ENCODE measurements at regions not wholly inside any gene's neighbourhood (a gene's known extent, or its start where the extent isn't known, plus 50 kb on each side); places are given as distances from the start of the nearest gene placed in this dataset.

GRCh38 chr1:208895820-208896219 lies 651.6 kb upstream of the PLXNA2 start:
- H3K27ac ChIP-seq, result no peak overlapping the region
- H3K4me1 ChIP-seq, result no peaks in the 10 kb centered on the region
- H3K36me3 ChIP-seq, result no peaks in the 10 kb centered on the region
- H3K27me3 ChIP-seq, result no peaks in the 10 kb centered on the region
- H3K9me3 ChIP-seq, result no peaks in the 10 kb centered on the region
- no peak for DNase-seq (ENCODE audit: extremely low spot score in 2 of 2)
- no peak overlapping the region for H3K4me3 ChIP-seq
- TF ChIP-seq POLR2AphosphoS5 (IDR thresholded peaks at IDR 0.05; ENCODE audit: insufficient read depth in 1 of 2, low read depth in 1 of 2), result no peak
- no peak for TF ChIP-seq CTCF (IDR thresholded peaks at IDR 0.05)
- TF ChIP-seq POLR2A (IDR thresholded peaks at IDR 0.05), result no peak
- intact Hi-C loops (cut with DNase I), result no loop called here

DNA sequence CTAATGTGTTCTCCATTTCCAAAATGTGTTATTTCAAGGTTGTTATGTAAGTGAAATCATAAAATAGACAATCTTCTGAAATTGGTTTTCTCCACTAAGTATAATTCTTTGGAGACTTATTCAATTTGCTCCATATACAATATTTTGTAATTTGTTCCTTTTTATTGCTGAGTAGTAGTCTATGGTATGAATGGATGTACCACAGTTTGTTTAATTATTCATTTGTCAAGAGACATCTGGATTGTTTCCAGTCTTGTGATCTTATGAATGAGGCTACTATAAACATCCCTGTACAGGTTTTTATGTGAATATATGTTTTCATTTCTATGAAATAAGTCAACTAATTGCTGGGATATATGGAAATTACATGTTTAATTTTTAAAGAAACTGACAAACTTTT lies 652.6 kb upstream of the PLXNA2 start:
- Histone ChIP-seq H3K4me1 (no peaks in the 10 kb centered on the region), H3K9me3 (no peaks in the 10 kb centered on the region), H3K36me3 (no peaks in the 10 kb centered on the region), H3K4me3 (no peak overlapping the region), H3K27me3 (no peaks in the 10 kb centered on the region), H3K27ac (no peak overlapping the region)
- DNase-seq (ENCODE audit: extremely low spot score in 2 of 2), result no peak
- intact Hi-C loops (cut with DNase I), result no loop called here
- TF ChIP-seq CTCF (IDR thresholded peaks at IDR 0.05) (no peak), POLR2A (IDR thresholded peaks at IDR 0.05) (no peak), POLR2AphosphoS5 (IDR thresholded peaks at IDR 0.05; ENCODE audit: insufficient read depth in 1 of 2, low read depth in 1 of 2) (no peak)

- no peak for DNase-seq (ENCODE audit: extremely low spot score in 2 of 2)
- H3K4me1 ChIP-seq, result no peaks in the 10 kb centered on the region
- no peaks in the 10 kb centered on the region for H3K36me3 ChIP-seq
- no peaks in the 10 kb centered on the region for H3K27me3 ChIP-seq
- no peaks in the 10 kb centered on the region for H3K9me3 ChIP-seq
- no peak overlapping the region for H3K4me3 ChIP-seq
- TF ChIP-seq POLR2A (IDR thresholded peaks at IDR 0.05) (no peak), CTCF (IDR thresholded peaks at IDR 0.05) (no peak), POLR2AphosphoS5 (IDR thresholded peaks at IDR 0.05; ENCODE audit: insufficient read depth in 1 of 2, low read depth in 1 of 2) (no peak)
- intact Hi-C loops (cut with DNase I), result no loop called here
- no peak overlapping the region for H3K27ac ChIP-seq
Measured at GRCh38 chr1:208899438-208899837, 655.3 kb upstream of the PLXNA2 start.

DNA sequence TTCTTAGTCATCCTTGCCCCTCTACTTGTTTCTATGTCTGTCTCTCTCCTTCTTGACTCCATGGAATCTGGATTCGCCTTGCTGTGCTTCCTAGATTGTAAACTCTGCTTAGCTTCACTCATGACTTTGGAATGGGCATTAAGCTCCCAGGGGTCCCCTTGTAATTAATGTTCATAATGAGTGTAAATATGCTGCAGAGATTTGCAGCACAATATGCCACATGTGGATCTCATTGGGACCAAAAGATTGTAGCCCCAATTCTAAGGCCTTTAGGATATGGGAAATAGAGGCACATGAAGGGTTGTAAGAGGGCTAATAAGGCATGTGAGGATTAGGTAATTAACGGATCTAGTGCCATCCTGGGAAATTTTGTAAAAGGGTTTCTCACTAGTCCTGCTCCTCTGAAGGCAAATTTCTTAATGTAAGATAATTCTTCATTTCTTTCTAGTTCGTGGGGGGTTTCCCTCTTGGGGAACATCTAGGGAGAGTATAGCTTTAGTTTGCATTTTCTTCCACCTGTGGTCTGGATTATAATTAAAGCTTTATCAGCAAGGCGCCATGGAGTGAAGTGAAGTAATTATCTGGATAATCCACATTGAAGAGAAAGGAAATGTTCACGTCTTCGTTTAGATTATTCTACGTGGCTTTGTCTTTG lies 659.2 kb upstream of the PLXNA2 start:
- no peaks in the 10 kb centered on the region for H3K27me3 ChIP-seq
- no peak overlapping the region for H3K4me3 ChIP-seq
- H3K9me3 ChIP-seq, result no peaks in the 10 kb centered on the region
- no peak for DNase-seq (ENCODE audit: extremely low spot score in 2 of 2)
- no peaks in the 10 kb centered on the region for H3K4me1 ChIP-seq
- no peak overlapping the region for H3K27ac ChIP-seq
- no peaks in the 10 kb centered on the region for H3K36me3 ChIP-seq
- TF ChIP-seq POLR2AphosphoS5 (IDR thresholded peaks at IDR 0.05; ENCODE audit: insufficient read depth in 1 of 2, low read depth in 1 of 2) (no peak), CTCF (IDR thresholded peaks at IDR 0.05) (no peak), POLR2A (IDR thresholded peaks at IDR 0.05) (no peak)
- intact Hi-C loops (cut with DNase I), result no loop called here

DNA sequence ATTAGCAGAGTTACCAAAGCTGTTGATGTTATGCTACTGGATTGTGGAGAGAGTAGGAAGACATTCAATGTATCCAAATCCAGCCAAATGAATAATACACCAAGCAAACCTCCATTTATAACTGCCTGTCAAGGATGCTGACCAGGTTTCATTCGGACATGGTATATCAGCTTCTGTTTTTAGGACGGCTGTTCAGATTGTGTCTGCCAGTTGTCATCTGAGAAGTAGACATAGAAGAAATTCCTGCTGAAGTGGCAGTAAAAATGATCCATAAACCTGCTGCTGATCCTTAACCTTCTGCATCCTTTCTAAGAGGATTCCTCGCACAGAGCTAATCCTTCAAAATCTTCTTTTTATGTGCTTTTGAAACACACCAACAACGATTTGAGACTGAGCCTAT lies 663.6 kb upstream of the PLXNA2 start:
- no peak for DNase-seq (ENCODE audit: extremely low spot score in 2 of 2)
- TF ChIP-seq POLR2AphosphoS5 (IDR thresholded peaks at IDR 0.05; ENCODE audit: insufficient read depth in 1 of 2, low read depth in 1 of 2) (no peak), POLR2A (IDR thresholded peaks at IDR 0.05) (no peak), CTCF (IDR thresholded peaks at IDR 0.05) (no peak)
- intact Hi-C loops (cut with DNase I), result no loop called here

More for the DNA sequence above, 663.6 kb upstream of the PLXNA2 start:
- Histone ChIP-seq H3K27ac (no peak overlapping the region), H3K36me3 (no peaks in the 10 kb centered on the region), H3K9me3 (peaks cover 3% of the 10 kb centered on the region), H3K4me3 (no peak overlapping the region), H3K4me1 (no peaks in the 10 kb centered on the region), H3K27me3 (no peaks in the 10 kb centered on the region)
